COLO829 (cell line): ENCODE measurements at regions not wholly inside any gene's neighbourhood (a gene's known extent, or its start where the extent isn't known, plus 50 kb on each side); places are given as distances from the start of the nearest gene placed in this dataset.
A peak's percentile ranks its signal among the peaks of the same experiment; 100 is the strongest.

ENCODE experiments used
- DNase-seq: peaks from one replicate; pipeline ENCODE4 v3.0.0; 2012; ENCODE audit warnings: low spot score

DNA sequence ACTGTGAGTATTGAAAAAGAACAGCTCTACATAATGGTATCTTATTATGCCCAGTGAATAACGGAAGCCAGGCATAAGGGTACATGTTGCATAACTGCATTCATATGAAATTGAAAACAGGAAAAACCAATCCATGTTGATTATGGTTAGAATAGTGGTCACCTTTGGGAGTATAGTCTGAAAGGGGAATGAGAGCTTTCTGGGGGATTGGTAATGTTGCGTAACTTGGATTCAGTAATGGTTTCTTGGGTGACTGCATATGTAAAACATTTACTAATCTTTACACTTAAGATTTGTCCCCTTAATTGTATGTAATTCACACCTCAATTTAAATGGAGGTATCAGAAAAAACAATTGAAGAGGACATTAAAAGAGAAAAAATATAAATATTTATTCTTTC is 292.1 kb downstream of the LMO4 start:
- no peak for DNase-seq

DNA sequence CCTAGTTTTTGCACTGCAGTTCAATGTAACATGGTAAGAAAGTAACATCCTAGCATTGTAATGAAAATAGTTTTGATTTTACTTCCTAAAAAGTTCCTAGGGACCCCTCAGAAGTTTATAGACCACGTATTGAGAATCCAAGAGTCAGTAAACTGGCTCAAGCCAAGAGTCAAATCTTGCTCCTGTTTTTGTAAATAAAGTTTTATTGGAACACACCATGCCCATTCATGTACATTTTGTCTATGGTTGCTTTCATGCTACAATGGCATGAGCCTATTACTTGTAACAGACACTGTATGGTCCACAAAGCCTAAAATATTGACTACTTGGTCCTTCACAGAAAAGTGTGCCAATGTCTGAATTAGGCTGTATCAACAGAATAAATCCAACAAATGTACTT is 301.0 kb downstream of the LMO4 start:
- no peak for DNase-seq

DNA sequence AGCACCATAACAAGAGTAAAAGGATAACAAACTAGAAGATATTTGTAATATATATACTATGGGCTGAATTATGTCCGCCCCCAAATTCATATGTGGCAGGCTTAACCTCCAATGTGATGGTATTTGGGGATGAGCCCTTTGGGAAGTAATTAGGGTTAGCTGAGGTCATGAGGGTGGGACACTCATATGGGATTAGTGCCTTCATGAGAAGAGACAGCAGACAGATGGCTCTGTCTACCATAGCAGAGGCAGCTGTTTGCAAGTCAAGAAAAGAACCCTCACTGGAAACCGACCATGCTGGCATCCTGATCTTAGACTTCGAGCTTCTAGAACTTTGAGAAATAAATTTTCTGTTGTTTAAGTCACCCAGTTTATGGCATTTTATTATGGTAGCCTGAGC is 303.6 kb downstream of the LMO4 start:
- no peak for DNase-seq

DNA sequence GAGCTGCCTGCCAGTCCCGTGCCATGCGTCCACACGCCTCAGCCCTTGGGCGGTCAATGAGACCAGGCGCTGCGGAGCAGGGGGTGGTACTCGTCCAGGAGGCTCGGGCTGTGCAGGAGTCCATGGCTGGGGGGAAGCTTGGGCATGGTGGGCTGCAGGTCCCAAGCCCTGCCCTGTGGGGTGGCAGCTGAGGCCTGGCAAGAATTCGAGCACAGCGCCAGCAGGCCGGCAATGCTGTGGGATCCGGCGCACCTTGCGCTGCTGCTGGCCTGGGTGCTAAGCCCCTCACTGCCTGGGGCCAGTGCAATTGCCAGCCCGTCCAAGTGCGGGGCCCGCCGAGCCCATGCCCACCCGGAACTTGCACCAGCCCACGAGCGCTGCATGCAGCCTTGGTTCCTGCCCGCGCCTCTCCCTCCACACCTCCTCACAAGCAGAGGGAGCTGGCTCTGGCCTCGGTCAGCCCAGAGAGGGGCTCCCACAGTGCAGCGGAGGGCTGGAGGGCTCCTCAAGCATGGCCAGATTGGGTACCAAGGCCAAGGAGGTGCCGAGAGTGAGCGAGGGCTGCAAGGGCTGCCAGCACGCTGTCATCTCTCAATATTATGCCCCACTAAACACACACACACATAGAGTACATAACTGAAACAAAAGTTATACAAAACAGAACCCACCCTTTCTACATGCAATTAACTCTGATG is 307.7 kb downstream of the LMO4 start:
- no peak for DNase-seq

DNA sequence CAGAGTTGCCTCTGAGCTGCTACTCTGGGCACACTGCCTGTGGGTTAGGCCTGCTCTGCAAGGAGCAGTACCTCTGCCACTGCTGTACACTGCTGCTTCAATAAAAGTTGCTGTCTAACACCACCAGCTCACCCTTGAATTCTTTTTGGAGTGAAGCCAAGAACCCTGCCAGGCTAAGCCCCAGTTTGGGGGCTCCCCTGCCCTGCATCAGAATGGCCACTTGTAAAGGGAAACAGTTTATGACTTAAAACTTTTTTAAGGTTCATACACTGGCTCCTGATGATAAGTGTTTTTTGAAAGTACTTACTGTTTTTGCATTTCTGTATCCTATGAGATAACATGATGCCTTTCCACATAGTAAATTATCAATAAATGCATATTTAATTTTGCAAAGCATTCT is 310.0 kb downstream of the LMO4 start:
- no peak for DNase-seq

DNA sequence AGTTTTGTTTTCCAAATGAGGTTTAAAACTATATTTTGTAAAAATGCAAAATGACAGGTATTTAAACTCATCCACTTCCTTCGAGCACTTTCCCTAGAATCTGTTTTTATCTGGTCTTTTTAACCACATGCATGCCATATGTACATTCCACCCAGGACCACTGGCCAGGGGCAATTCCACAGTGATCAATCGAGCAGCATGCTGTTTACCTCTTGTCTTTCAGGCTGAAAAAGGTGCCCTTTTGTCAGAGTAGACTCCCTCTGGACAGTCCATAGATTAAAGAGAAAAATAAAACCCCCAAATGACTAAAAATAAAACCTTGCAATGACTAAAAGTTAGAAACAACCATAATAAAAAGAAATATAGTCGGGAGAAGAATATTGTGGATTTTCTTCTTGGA is 313.3 kb downstream of the LMO4 start:
- no peak for DNase-seq

DNA sequence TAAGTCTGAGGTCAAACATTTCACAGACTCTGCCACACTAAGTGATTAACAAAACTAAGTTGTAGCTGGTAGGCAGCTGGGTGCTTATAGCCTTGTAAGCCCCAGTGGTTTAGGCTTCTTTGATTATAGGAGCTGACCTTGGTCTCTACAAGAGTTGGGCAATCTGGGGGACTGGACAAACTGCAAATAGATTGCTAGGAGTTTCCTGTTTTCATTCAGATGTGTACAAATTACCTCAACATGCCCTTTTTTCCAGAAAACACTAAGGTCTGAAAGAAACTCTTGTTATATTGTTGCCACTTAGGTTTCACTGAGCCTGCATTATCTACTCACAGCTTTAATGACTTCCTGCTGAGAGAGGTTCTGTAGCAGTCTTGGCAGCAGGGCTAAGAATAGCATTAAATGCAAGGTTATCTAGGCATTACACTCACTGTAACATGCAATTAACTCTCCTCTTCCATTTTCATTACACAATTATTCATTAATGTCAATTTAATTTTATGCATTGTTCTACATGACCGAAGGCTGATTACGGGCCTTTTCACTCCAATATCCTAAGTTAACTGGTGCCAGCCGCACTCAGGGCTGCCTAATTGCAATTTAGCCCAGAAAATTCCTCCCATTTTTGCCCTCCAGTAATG is 314.0 kb downstream of the LMO4 start:
- DNase-seq, result peak; percentile 31

DNA sequence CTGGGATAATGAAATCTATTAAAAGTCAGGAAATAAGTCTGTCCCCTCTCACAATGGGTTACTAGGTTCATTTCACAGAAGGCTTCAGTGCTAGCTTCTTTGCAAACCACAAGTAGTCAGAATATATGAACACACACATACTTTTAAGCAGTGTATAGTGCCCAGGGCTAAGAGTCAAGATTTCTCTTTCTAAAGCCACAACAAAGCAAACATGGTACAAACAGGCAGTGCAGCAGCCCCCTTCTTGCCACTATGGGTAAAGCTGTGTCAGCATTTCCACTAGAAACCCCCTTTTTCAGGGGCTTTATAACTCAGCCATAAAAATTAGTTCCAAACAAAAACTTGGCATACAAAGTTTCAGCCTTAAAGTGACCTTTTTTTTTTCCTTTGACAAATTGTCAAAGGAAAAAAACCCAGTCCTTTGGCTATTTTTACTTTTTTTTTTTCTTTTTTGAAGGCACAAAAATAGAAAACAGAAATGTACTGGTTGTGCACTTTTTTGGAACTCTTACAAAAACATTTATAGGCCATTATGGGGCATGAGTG is 315.4 kb downstream of the LMO4 start:
- no peak for DNase-seq

DNA sequence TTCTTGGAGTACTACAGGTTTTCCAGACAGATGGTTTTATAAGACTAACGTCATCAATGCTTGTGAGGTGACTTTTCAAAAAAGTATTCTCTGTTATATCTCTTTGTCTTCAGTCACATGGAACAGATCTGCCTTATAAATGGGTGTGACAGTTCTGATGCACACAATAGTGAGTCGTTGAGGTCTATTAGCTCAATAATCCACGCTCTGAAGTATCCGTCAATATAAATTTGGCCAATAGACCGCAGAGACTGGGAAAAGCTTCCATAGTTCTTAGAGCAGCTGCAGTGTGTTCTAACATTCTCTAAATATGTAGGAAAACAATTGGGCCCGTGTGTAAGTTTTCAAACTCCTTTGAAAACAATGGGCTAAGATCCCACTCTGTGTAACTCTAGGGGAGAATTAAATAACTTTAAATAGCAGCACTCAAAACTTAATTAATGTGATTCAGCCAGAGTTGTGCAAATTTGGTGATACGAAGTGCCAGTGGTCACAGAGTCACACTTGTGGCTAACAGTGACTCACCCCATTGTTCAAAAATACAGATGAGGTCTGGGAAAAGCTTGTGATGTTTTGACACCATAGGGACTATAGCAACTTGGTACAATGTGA is 316.0 kb downstream of the LMO4 start:
- no peak for DNase-seq

DNA sequence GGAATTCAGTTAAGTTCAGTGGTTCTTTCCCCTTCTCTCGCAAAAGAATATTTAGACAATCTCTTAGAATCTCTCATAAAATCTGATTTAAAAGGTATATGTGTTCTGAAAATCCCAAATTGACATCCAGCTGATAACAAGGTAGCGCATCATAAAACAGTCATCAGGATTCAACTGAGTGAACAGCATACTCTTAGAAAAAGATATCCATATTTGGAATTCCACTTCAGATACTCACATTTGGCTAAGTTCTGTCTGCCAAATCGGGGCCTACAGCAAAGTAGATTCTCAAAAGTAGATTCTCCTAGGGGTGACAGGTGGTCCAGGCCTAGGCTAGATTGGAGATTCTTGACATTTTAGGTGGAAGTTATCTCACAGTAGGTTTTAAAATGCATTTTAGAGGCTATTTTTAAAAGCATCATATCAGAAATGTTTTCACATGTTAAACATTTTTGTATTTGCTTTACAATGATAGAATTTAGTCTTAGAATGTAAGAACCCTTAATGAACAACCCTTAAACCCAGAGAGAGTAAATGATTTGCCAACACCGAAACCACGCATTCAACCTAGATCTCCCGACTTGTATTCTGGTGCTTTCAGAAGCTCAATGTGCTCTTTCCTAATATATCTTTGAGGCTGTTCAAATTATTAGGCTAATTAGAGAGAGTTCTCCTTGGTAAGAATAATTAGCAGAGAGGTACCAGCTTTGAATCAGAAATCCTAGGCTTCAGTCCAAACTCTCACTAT is 318.9 kb downstream of the LMO4 start:
- DNase-seq, result no peak

DNA sequence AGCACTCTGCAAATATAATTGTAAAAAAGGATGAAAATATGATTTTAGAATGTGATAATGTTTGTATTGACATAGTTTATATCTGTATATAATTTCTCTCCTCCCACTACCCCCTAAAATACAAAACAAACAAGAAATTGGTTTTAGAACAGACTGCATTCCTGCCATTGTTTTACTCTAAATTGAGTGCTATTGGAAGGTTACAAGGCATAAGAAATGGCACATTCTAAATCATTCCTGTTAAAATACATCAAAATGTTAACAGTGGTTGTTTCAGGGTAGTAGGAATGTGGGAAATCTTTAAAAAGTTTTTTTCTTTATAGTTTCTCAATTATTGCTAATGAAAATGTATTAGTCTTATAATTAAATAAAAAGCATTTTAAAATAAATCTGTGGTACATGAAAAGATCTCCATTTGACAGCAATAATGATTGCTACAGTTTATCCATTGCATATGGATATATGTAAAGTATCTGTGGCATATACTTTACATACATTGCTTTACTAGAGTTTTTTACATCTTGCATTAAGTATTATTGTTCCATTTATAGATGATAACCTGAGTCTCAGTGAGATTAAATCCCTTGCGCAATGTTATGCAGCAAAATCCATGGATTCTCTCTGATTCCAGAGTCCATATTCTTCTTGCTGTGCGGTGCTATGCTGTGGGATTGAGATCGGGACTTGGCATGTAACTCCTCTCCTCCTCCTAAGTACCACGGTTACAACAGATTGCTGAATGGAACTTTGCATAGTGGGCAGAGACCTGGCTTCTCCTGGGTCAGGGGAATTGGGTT is 319.8 kb downstream of the LMO4 start:
- DNase-seq, result no peak

DNA sequence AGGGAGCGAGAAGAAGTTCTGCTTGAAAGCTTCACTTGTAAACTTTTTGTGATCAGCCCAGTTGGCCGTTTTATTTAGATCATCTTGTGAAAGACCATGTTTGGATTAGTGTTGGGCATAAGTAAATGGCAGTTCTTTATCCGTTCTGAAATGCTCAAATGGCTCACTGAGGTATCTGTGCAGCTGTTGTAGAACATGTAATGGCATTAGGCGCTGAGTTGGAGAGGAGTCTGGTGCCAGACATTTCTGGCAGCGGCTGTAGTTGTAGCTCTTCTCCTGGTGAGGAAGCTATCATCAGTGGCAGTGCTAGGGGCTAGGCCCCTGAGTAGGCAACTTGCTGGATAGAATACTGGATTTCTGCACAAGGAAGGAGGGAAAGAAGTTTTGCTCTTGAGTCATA is 321.6 kb downstream of the LMO4 start:
- DNase-seq, result no peak

DNA sequence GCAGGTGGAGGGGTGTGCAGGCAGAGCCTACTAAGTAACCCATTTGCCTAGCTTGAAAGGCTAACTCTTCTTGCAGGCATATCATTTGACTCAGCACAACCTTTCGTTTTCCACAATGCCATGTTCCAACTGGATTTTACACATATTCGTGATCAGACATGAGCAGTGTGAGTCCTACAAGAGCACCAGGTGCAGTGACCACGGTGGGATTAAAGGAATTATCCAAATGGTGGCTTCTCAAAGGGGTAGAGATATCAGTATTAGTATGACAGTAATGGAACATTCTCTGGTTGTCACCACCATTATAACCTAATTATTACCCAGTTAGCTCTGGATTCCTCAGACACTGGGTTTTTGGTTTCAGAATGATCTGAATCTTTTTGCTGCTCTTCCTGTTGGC is 323.5 kb downstream of the LMO4 start:
- DNase-seq, result no peak

DNA sequence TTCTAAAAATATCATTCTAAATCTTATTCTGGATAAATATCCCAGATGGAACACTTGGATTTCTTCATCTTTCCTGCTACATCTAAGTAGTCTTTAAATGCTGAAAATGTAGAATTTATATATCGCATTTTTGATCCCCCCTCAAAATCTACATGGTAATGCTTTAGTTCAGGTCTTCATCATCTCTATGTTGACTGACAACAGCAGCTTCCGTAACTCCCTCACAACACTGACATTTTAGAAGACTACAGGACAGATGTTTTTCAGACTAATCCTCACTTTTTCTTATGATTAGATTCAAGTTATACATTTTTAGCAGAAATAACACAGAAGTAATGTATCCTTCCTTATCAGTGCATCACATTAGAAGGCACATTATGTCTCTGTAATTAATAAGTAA is 336.5 kb downstream of the LMO4 start:
- no peak for DNase-seq

DNA sequence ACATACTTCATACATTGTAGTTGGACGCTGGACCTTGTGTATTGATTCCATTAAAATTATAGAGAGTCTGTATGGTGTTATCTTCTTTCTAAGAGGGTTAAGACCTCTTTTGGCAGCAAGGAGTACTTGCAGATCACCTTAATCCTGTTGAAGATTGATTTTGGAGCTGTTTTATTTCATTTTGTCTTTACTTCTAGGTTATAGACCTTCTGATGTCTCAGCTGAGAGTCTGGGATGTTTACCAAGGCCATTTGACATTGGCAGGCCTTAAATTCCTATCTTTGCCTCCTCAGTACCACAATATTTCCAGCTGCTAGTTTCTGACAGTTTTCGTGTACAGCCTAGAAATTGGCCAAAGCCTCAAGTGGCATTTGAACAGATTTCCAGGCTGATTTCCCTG is 338.0 kb downstream of the LMO4 start:
- no peak for DNase-seq

DNA sequence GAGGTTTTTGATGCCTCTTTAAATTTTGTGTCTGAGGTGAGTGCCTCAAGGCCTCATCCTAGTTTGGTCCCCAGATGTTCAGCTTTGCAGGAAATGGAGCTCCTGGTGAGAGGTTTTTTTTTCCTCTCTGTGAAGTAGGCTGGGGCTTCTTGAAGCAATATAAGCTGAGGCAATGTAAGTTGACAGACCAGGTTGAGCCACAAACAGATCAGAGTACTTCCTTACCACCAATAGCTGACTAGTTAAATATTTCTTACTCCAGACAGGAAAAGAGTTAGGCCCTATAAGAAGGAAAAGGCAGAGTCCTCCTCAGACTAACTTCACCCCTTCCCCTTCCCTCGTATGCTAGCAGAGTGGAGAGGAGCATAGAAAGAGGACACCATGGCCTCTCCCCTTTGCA is 341.0 kb downstream of the LMO4 start:
- DNase-seq, result no peak

DNA sequence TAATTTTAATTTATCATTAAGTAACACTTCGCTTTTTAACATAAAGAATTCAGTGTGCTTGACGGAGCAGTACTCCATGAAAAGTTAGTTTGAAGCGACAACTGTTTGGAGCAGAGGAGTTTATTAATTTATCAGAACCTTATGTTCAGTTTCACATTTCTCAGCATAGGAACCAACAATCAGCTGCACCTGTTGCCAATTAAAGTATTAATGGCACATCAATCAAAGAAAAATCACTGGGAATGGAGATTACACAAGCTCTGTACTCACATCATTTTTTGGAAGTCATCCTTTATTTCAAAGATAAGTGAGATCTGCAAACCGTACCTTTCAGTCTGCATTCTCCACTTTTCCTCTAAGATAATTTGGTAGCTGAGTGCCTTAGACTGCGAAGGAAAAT is 344.6 kb downstream of the LMO4 start:
- DNase-seq, result no peak

DNA sequence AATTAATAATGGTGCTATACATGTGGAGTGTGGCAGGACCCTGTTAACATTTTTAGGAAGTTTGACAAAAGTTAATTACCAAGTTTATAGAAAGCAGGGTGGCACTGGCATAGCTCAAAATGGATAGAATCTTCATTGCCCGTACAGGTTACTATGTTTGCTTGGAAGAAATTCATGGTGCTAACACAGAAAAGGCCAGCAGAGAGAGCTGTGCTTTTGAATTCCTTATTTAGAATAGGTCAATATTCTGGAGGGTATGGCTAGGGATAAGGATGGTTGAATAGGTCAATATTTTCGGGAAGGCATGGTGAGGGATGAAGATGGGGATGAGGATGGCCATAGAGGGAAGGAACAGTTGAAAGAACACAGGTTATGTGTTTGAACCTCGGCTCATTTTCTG is 345.1 kb downstream of the LMO4 start:
- no peak for DNase-seq

DNA sequence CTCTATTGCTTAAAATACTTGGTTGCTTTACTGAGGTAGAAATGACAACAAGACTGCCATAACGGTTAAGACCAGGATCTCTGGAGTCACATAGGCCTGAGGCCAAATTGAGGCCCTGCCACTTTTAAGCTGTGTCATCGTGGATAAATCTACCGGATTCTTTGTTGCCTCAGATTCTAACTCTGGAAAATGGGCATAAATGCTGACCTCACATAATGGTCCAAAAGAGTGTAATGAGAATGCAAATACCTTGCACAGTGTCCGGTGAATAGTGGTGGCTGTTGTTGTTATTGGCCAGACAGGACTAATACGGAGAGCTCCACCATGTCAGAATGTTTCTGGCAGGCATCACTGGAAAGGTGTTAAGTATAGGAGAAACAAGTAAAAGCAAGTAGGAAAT is 346.1 kb downstream of the LMO4 start:
- DNase-seq, result no peak

DNA sequence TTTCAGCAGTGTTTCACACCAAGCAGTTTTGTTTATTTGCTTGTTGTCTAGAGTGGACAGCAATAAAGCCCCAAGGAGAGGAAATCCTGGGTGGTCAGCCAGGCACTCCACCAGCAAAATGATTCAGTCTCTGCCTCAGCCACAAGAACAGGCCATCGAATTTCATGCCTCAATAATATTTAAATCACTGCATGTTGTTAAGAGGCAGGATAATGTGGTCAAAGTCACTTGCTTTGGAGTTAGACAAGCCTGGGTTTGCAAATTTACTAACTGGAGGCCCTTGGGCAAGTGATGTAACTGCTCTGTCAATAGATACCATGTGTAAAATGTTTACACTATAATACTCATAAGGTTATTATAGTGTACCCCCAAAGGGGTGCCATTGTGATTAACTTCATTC is 349.6 kb downstream of the LMO4 start:
- DNase-seq, result no peak

DNA sequence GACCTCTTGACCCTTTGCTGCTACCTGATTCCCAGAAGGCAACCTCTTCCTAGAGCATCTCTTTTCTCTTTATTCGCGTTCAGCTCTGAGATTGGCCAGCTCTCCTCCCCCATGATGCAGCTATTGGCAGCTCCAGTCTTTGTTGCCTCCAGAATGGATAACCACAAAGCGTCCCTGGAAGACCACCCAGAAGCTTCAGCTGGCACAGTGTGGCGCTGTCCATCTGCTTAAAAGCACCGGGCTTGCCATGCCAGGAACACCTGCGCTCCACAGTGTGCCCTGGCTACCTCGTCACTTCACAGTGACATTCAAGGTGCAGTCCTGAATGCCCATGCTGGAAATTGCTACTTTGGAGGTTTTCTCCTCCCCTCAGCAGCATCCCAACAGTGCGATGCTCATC is 353.9 kb downstream of the LMO4 start:
- no peak for DNase-seq
